ENCODE measurements at regions not wholly inside any gene's neighbourhood (a gene's known extent, or its start where the extent isn't known, plus 50 kb on each side); places are given as distances from the start of the nearest gene placed in this dataset.

- Mint-ChIP-seq H3K4me3 (no peak overlapping the region), H3K4me1 (no peaks in the 10 kb centered on the region), H3K9me3 (no peaks in the 10 kb centered on the region), H3K27ac (ENCODE audit: unreplicated experiment) (no peak overlapping the region), H3K36me3 (ENCODE audit: low read depth) (no peaks in the 10 kb centered on the region), H3K27me3 (ENCODE audit: low read depth) (no peaks in the 10 kb centered on the region)
- no peak for TF ChIP-seq CTCF (conservative IDR thresholded peaks at IDR 0.05)
- DNase-seq (ENCODE audit: low read depth, low spot score), result no peak
Measured at GRCh38 chr2:137873536-137874244, 90.6 kb upstream of the HNMT start.

GRCh38 chr2:137879121-137879520, 85.2 kb upstream of the HNMT start:
- Mint-ChIP-seq H3K9me3 (peaks cover 7% of the 10 kb centered on the region), H3K27me3 (ENCODE audit: low read depth) (no peaks in the 10 kb centered on the region)

GRCh38 chr2:137881711-137882110, 82.6 kb upstream of the HNMT start:
- Mint-ChIP-seq H3K4me3 (no peak overlapping the region), H3K36me3 (ENCODE audit: low read depth) (no peaks in the 10 kb centered on the region), H3K27ac (ENCODE audit: unreplicated experiment) (no peak overlapping the region), H3K27me3 (ENCODE audit: low read depth) (no peaks in the 10 kb centered on the region), H3K9me3 (peaks cover 7% of the 10 kb centered on the region), H3K4me1 (peaks cover 5% of the 10 kb centered on the region)
- no peak for TF ChIP-seq CTCF (conservative IDR thresholded peaks at IDR 0.05)
- DNase-seq (ENCODE audit: low read depth, low spot score), result no peak

More at GRCh38 chr2:137879121-137879520, 85.2 kb upstream of the HNMT start:
- no peak for TF ChIP-seq CTCF (conservative IDR thresholded peaks at IDR 0.05)
- Mint-ChIP-seq H3K27ac (ENCODE audit: unreplicated experiment) (no peak overlapping the region), H3K36me3 (ENCODE audit: low read depth) (no peaks in the 10 kb centered on the region), H3K4me1 (peaks cover 5% of the 10 kb centered on the region), H3K4me3 (no peak overlapping the region)
- DNase-seq (ENCODE audit: low read depth, low spot score), result no peak

- TF ChIP-seq CTCF (conservative IDR thresholded peaks at IDR 0.05), result peak; percentile 37
- no peak for DNase-seq (ENCODE audit: low read depth, low spot score)
Measured at GRCh38 chr2:137886083-137886831, 78.0 kb upstream of the HNMT start.

DNA sequence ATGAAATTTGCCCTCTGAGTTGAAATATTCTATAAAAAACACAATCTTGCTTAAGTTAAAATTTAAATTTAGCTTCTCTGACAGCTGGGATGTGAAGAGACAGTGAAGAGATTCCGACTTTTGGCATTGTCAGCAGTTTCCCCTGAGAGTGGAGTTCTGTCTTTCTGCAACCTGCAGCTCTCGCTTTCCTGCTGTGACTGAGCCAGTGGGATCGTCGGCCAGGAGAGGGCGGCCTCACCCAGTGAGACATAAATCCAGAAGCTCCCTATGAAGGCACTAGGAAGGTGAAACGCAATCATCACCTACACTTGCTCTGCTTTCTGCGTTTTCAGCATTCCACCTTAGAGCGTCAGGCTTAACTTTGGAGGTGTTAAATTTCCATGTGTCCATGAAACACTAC, 75.4 kb upstream of the HNMT start:
- H3K4me3 Mint-ChIP-seq, result no peak overlapping the region
- peak; percentile 40 for DNase-seq (ENCODE audit: low read depth, low spot score)
- H3K27me3 Mint-ChIP-seq (ENCODE audit: low read depth), result peaks cover 3% of the 10 kb centered on the region
- H3K36me3 Mint-ChIP-seq (ENCODE audit: low read depth), result no peaks in the 10 kb centered on the region
- no peaks in the 10 kb centered on the region for H3K9me3 Mint-ChIP-seq
- peak; percentile 65 for TF ChIP-seq CTCF (conservative IDR thresholded peaks at IDR 0.05)
- no peak overlapping the region for H3K27ac Mint-ChIP-seq (ENCODE audit: unreplicated experiment)
- H3K4me1 Mint-ChIP-seq, result peaks cover 10% of the 10 kb centered on the region

More at GRCh38 chr2:137886083-137886831, 78.0 kb upstream of the HNMT start:
- Mint-ChIP-seq H3K4me1 (no peaks in the 10 kb centered on the region), H3K27me3 (ENCODE audit: low read depth) (peaks cover 3% of the 10 kb centered on the region), H3K36me3 (ENCODE audit: low read depth) (no peaks in the 10 kb centered on the region), H3K9me3 (peaks cover 3% of the 10 kb centered on the region), H3K27ac (ENCODE audit: unreplicated experiment) (no peak overlapping the region), H3K4me3 (no peak overlapping the region)
